GM21381 (cell line): ENCODE measurements at regions not wholly inside any gene's neighbourhood (a gene's known extent, or its start where the extent isn't known, plus 50 kb on each side); places are given as distances from the start of the nearest gene placed in this dataset.
A peak's percentile ranks its signal among the peaks of the same experiment; 100 is the strongest.

ENCODE experiments used
- ATAC-seq: cut with Tn5 transposase; IDR thresholded peaks from one replicate; pipeline ENCODE4 v1.9.1; 2021; ENCODE audit warnings: mild to moderate bottlenecking, moderate library complexity; ENCODE audit not compliant: unreplicated experiment

DNA sequence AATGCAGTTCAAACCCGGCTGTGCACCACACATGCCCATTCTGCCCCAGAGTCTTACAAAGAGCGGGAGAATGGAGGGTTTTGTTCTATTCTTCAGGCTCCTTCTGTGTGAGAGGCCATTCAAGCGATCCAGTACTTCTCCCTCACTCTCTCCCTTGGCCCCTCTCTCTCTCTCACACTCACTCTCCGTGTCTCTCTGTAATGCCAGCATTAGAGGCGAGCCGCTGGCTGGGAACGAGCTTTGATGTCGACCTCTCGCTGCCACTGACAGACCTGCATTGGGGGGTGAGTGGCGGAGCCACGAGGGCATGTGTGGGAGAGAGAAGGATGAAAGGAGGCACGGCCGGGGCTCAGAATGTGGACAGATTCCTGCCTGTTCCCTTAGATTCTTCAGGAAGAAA is 231.7 kb upstream of the ARRDC4 start:
- ATAC-seq: no peak

DNA sequence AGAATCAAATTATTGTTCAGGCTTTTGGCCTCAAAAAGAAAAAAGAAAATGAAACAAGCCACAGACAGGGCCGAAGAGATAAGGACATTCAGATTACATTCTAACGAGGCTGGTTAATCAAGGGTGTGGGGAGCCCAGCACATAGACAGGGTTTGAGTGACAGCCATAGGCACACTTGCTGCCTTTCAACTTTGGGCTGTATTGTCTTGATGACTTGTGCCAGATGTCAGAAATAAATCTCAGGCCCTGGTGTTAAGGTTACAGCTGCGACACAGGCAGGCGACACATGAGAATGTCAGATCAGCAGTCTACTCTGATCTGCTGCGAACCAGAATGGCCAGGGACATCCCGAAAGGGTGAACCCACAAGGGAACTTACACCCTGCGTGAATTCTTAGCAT is 231.2 kb upstream of the ARRDC4 start:
- no peak for ATAC-seq

GRCh38 chr15:97730315-97730714 is 230.2 kb upstream of the ARRDC4 start:
- ATAC-seq: no peak

DNA sequence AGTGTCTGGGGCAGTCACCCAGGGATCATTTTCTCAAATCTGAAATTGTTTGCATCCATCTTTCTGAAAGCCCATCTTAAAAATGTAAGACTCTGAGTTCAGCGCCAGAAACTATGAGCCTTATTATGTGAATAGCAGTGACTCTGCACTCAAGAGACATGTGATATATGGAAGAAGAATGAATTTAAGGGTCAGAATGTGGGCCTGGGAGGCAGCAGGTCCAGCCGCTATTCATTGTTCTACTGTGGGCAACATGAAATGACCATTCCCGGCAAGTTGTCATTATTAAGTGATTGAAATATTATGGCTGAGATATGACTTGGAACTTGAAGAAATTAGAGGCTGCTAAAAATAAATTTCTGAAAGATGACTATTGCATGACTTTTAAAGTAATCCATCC is 228.6 kb upstream of the ARRDC4 start:
- ATAC-seq: no peak

- no peak for ATAC-seq
These were observed 227.1 kb upstream of the ARRDC4 start for GRCh38 chr15:97733373-97733772.

- ATAC-seq: no peak
These were observed 223.8 kb upstream of the ARRDC4 start for GRCh38 chr15:97736748-97737147.

DNA sequence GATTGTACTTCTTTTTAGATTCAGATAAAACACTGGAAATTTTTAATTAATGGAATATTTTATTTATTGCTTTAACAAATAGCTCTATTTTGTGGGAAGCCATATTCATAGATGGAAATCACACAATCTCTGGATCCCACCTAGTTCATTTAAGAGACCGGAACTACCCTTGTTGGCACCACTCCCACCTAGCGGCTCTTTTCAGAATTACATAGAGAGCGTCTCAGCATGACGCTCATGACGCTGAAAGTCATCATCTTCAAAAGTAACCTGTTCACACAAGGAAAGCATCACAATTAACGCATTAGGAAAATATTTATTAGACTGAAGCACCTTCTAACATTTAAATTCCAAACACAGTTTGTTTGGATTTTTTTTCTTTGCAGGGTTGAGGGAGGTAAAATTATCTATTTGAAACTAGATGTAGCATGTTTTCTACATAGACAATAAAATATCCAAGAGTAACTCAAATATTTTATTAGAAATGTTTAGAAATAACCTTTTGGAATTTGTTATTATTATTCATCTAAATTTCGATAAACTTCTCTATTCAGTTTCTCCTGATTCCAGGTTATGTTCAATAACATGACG is 214.9 kb upstream of the ARRDC4 start:
- peak; percentile 94 for ATAC-seq

- no peak for ATAC-seq
These were observed 213.2 kb upstream of the ARRDC4 start for GRCh38 chr15:97747342-97747741.

- no peak for ATAC-seq
These were observed 211.9 kb upstream of the ARRDC4 start for GRCh38 chr15:97748576-97748975.

DNA sequence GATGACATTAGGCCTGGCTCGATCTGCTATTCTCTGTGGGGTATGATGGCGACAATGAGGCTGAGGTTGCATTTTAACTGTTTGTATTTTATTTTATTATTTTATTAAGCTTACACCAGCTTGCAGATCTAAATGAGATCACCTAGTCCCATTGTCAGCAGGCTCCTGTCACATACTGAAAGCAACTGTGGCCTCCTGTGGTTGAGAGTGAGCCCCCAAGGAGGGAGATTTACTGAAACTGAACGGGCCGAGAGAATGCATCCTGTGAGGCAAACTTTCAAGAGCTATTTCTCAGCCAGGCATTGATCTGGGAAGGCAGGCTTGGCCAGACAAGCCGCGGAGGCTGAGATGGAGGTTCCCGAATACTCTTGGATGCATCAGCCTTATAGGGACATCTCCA is 210.4 kb upstream of the ARRDC4 start:
- no peak for ATAC-seq

DNA sequence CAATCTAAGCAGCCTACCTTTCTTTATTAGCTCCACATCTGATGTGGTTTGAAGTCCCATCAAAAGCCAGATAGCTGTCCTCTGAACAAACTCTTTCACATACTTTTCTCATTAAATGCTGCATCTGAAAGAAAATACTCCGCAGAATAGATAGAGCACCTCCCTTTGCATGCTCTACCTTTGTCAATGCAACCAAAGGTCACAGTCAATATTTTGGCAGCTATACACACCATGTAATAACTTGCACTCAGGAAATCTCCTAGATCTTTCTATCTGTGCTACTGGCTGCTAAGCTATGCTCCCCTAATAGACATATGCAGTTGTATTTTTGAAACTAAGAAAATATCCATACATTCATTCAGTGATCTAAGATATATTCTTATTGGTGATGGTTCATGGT is 204.8 kb upstream of the ARRDC4 start:
- ATAC-seq: no peak

DNA sequence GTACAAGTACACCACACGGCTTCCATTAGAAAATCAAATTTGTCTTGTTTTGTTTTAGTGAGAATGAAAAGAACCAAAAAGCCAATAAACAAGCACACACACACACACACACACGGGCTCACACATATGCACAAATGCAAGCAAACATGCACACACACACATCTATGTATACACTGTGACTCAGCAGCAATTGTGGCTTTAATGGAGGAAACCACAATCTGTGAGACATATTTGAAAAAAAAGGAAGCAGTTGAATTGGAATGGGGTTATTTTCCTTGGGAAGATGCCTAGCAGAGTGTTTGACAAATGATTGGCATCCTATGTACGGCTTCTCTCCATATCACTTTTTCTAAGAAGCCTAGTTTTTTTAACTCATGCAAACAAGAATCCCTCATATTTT is 201.1 kb upstream of the ARRDC4 start:
- no peak for ATAC-seq

GRCh38 chr15:97761110-97761509 is 199.4 kb upstream of the ARRDC4 start:
- ATAC-seq: no peak

- no peak for ATAC-seq
These were observed 177.3 kb upstream of the ARRDC4 start for GRCh38 chr15:97783240-97783639.

DNA sequence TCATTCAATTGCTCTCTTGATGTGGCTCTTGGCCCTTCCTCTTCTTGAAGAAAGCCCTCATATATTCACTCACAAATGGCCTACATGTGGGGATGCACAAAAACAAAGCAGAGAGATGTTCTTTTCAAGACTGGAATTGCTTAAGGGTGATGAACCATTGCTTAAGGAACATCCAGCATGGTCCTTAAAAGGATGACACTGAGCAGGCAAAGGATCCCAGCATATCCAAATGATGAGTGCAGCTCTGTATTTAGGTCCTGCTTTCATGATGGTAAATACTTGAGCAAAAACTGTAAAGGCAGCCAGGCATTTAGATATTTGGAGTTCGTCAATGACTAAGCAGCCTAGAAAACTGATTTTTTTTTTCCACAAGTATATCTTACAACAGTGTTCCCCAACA is 173.8 kb upstream of the ARRDC4 start:
- no peak for ATAC-seq

DNA sequence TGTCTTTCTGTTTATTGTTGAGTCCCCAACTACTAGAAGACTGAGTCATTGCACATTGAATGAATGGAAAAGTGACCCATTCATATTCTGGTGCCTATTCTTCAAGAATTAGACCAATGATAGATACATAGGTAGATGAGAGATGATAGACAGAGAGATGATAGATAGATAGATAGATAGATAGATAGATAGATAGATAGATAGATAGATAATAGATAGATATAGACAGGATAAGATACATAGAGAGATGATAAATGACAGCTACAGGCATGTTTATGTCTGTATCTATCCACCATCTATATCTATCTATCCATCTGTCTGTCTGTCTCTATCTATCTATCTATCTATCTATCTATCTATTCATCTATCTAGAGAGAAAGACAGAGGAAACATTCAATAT is 170.3 kb upstream of the ARRDC4 start:
- no peak for ATAC-seq

GRCh38 chr15:97791824-97792792 is 168.4 kb upstream of the ARRDC4 start:
- ATAC-seq: no peak

GRCh38 chr15:97804950-97805349 is 155.6 kb upstream of the ARRDC4 start:
- ATAC-seq: no peak

GRCh38 chr15:97806766-97807165 is 153.7 kb upstream of the ARRDC4 start:
- ATAC-seq: no peak

DNA sequence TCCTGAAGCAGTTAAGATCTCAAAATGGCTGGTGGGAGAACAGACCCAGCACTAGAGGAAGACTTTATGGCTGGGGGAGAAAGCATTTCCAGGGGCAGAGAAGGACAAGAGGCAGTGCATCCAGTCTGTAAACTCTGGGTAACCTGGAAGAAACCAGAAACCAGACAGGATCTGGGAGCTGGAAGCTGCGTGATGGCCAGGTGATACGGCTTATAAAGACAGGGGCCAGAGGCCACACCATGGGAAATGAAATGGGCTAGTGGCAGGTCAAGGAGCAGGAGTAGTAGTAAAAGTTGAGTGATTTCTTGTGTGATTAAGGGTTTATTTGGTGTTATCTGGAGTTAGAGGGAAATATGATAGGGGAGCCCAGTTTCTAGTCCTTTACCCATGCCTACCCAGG is 144.7 kb upstream of the ARRDC4 start:
- ATAC-seq: no peak

- ATAC-seq: no peak
These were observed 143.1 kb upstream of the ARRDC4 start for GRCh38 chr15:97817276-97817890.

- ATAC-seq: no peak
These were observed 124.5 kb upstream of the ARRDC4 start for GRCh38 chr15:97836003-97836402.
